Transverse colon (tissue), 4 donors: ENCODE measurements at regions not wholly inside any gene's neighbourhood (a gene's known extent, or its start where the extent isn't known, plus 50 kb on each side); places are given as distances from the start of the nearest gene placed in this dataset.

ENCODE experiments used
- DNase-seq: peaks from one replicate; pipeline ENCODE4 v3.0.0-alpha.2; 2019
- H3K27ac ChIP-seq, 4 donors: fragments of 200-600 bp; sonication (generic); 2 replicates each; pipeline ENCODE4 v1.5.1; 2016 to 2018; ENCODE audit warnings: inconsistent platforms in 4 of 4
- H3K27me3 ChIP-seq: fragments of 200-600 bp; sonication (generic); 2 replicates; pipeline ENCODE4 v1.5.1; 2017; ENCODE audit warnings: inconsistent platforms
- H3K36me3 ChIP-seq, 4 donors: fragments of 200-600 bp; sonication (generic); 2 replicates each; pipeline ENCODE4 v1.5.1; 2017 to 2019; ENCODE audit warnings: inconsistent platforms in 4 of 4
- H3K4me1 ChIP-seq, 4 donors: fragments of 200-600 bp; sonication (generic); 2 replicates each; pipeline ENCODE4 v1.5.1; 2017 to 2020; ENCODE audit warnings: inconsistent platforms in 4 of 4
- H3K4me3 ChIP-seq, 4 donors: fragments of 200-600 bp; sonication (generic); 1 replicate in 1 of 4; 2 replicates in 3 of 4; pipeline versions ENCODE4 v1.5.1 to v1.6.1; 2017 to 2019; ENCODE audit warnings: inconsistent platforms in 4 of 4
- H3K9me3 ChIP-seq, 2 donors: fragments of 200-600 bp; sonication (generic); 2 replicates each; pipeline ENCODE4 v1.5.1; 2017 to 2019; ENCODE audit warnings: inconsistent platforms in 2 of 2
- CTCF ChIP-seq, 5 experiments: fragments of 200-600 bp in 3 of 5; fragments of 450-650 bp in 2 of 5; sonication (generic) in 3 of 5; IDR thresholded peaks; 1 replicate in 2 of 5; 2 replicates in 3 of 5; pipeline ENCODE4 v1.5.1; 2016 to 2017; ENCODE audit warnings: antibody characterized with exemption in 5 of 5, inconsistent platforms in 3 of 5, mild to moderate bottlenecking in 2 of 5, moderate library complexity in 1 of 5
- EP300 ChIP-seq: sonication (generic); formaldehyde crosslinking; IDR thresholded peaks from one replicate; pipeline ENCODE4 v1.6.1; 2017; ENCODE audit warnings: antibody characterized with exemption, low read depth
- POLR2A ChIP-seq: fragments of 450-650 bp; IDR thresholded peaks from one replicate; pipeline ENCODE4 v1.6.1; 2016; ENCODE audit warnings: antibody characterized with exemption, mild to moderate bottlenecking, moderate library complexity
- POLR2AphosphoS5 ChIP-seq, 3 donors: sonication (generic); formaldehyde crosslinking; IDR thresholded peaks; one replicate each; pipeline ENCODE4 v1.6.1; 2016; ENCODE audit warnings: antibody characterized with exemption in 3 of 3
- WGBS, 2 donors: methylation state at CpG; one replicate each; pipeline ENCODE4 v1.1.5; 2018; ENCODE audit warnings: low coverage in 1 of 2; 5-methylcytosine and 5-hydroxymethylcytosine counted together
- in situ Hi-C, 4 donors: fragments of 200-750 bp; cut with MboI; loops; one replicate each; pipeline versions ENCODE4 v1.15.0 to v1.15.1; 2017; ENCODE audit warnings: low sequenced_read_pairs in 3 of 4, low pct_ligation_motif_present in 1 of 4, low pct_unique_long_range_greater_than_20kb in 1 of 4
- intact Hi-C: fragments of 100-400 bp; cut with DNase I; formaldehyde crosslinking; loops from one replicate; pipeline ENCODE4 v1.15.1; 2023; ENCODE audit warnings: low total_unique reads

GRCh38 chr7:119929891-119930290 lies 343.1 kb upstream of the KCND2 start:
- H3K4me3 ChIP-seq, result no peak overlapping the region
- 73 to 84% methylated on average over 3 of the region's 3 CpGs for WGBS, 2 donors
- in situ Hi-C loops (no loop called here), intact Hi-C loops (no loop called here)
- no peak for DNase-seq
- no peak for TF ChIP-seq EP300
- no peak for TF ChIP-seq POLR2A
- no peak for TF ChIP-seq CTCF (IDR thresholded peaks at IDR 0.05)
- no peak for TF ChIP-seq POLR2AphosphoS5 (IDR thresholded peaks at IDR 0.05)
- H3K4me1 ChIP-seq, result no peaks in the 10 kb centered on the region
- no peaks in the 10 kb centered on the region for H3K9me3 ChIP-seq
- H3K27ac ChIP-seq, result no peak overlapping the region
- no peaks in the 10 kb centered on the region for H3K27me3 ChIP-seq
- no peaks in the 10 kb centered on the region for H3K36me3 ChIP-seq

- TF ChIP-seq POLR2AphosphoS5 (IDR thresholded peaks at IDR 0.05) (no peak), CTCF (IDR thresholded peaks at IDR 0.05) (no peak), POLR2A (no peak), EP300 (no peak)
- Histone ChIP-seq H3K36me3 (no peaks in the 10 kb centered on the region), H3K27ac (no peak overlapping the region), H3K27me3 (no peaks in the 10 kb centered on the region), H3K4me3 (no peak overlapping the region), H3K9me3 (no peaks in the 10 kb centered on the region), H3K4me1 (no peaks in the 10 kb centered on the region)
- in situ Hi-C loops (no loop called here), intact Hi-C loops (no loop called here)
- WGBS, 2 donors, result 100% methylated on average over 1 of the region's 1 CpG; no CpG with 5 or more reads in 1 of the 2 donors
- no peak for DNase-seq
Measured at GRCh38 chr7:119931230-119931824, 341.6 kb upstream of the KCND2 start.

- Histone ChIP-seq H3K27ac (no peak overlapping the region), H3K9me3 (no peaks in the 10 kb centered on the region), H3K36me3 (no peaks in the 10 kb centered on the region), H3K4me1 (no peaks in the 10 kb centered on the region), H3K27me3 (no peaks in the 10 kb centered on the region), H3K4me3 (no peak overlapping the region)
- TF ChIP-seq POLR2A (no peak), POLR2AphosphoS5 (IDR thresholded peaks at IDR 0.05) (no peak), EP300 (no peak), CTCF (IDR thresholded peaks at IDR 0.05) (peak in 4 of 5 experiments; percentile 11 to 36 (median 26))
- 17 to 21% methylated on average over 4 of the region's 4 CpGs for WGBS, 2 donors
- in situ Hi-C loops, result no loop called here
- DNase-seq, result no peak
- intact Hi-C loops, result no loop called here
Measured at GRCh38 chr7:119935418-119936025, 337.5 kb upstream of the KCND2 start.

GRCh38 chr7:119936836-119937235 lies 336.1 kb upstream of the KCND2 start:
- Histone ChIP-seq H3K36me3 (no peaks in the 10 kb centered on the region), H3K4me3 (no peak overlapping the region), H3K27ac (no peak overlapping the region), H3K27me3 (no peaks in the 10 kb centered on the region), H3K9me3 (no peaks in the 10 kb centered on the region), H3K4me1 (no peaks in the 10 kb centered on the region)
- in situ Hi-C loops (no loop called here), intact Hi-C loops (no loop called here)
- DNase-seq, result no peak
- TF ChIP-seq EP300 (no peak), CTCF (IDR thresholded peaks at IDR 0.05) (no peak), POLR2A (no peak), POLR2AphosphoS5 (IDR thresholded peaks at IDR 0.05) (no peak)
- WGBS, 2 donors, result 74 to 77% methylated on average over 2 of the region's 2 CpGs
